Suprapubic skin (tissue), 4 donors: ENCODE measurements at regions not wholly inside any gene's neighbourhood (a gene's known extent, or its start where the extent isn't known, plus 50 kb on each side); places are given as distances from the start of the nearest gene placed in this dataset.

Experiments
- CTCF ChIP-seq, 2 donors: fragments of 200-600 bp in 1 of 2; fragments of 450-650 bp in 1 of 2; sonication (generic) in 1 of 2; IDR thresholded peaks; one replicate each; pipeline ENCODE4 v1.5.1; 2016 to 2019; ENCODE audit warnings: antibody characterized with exemption in 2 of 2, mild to moderate bottlenecking in 1 of 2, moderate library complexity in 1 of 2
- EP300 ChIP-seq: sonication (generic); formaldehyde crosslinking; IDR thresholded peaks from one replicate; pipeline ENCODE4 v1.6.1; 2017; ENCODE audit warnings: antibody characterized with exemption
- POLR2A ChIP-seq, 2 donors: fragments of 450-650 bp; IDR thresholded peaks; one replicate each; pipeline ENCODE4 v1.6.1; 2017; ENCODE audit warnings: antibody characterized with exemption in 2 of 2, mild to moderate bottlenecking in 2 of 2, moderate library complexity in 2 of 2
- POLR2AphosphoS5 ChIP-seq, 3 donors: sonication (generic); formaldehyde crosslinking; IDR thresholded peaks; one replicate each; pipeline ENCODE4 v1.6.1; 2017; ENCODE audit warnings: antibody characterized with exemption in 3 of 3

- TF ChIP-seq POLR2A (IDR thresholded peaks at IDR 0.05) (no peak), EP300 (no peak), CTCF (IDR thresholded peaks at IDR 0.05) (no peak), POLR2AphosphoS5 (IDR thresholded peaks at IDR 0.05) (no peak)
These were observed 323.4 kb upstream of the SUCLG2 start for GRCh38 chr3:67977762-67978161.
